ENCODE measurements at regions not wholly inside any gene's neighbourhood (a gene's known extent, or its start where the extent isn't known, plus 50 kb on each side); places are given as distances from the start of the nearest gene placed in this dataset.
"Not testable (repeated sequence)": the region's sequence is repeated elsewhere in the genome, so short reads cannot be mapped to it uniquely, and the experiment has no call there.

- ATAC-seq (replicated peaks in 1 of 4) = no peak
- POLR2A ChIA-PET = no interaction called here
These were observed 298.4 kb upstream of the GRAMD2B start for GRCh38 chr5:126124706-126125345.

GRCh38 chr5:126125407-126125806, 297.8 kb upstream of the GRAMD2B start:
- Mint-ChIP-seq H3K36me3 (no peaks in the 10 kb centered on the region), H3K4me1 (no peaks in the 10 kb centered on the region), H3K27me3 (no peaks in the 10 kb centered on the region), H3K4me3 (no peak overlapping the region), H3K9me3 (peaks cover 9 to 12% (median 9%) of the 10 kb centered on the region in 3 donors), H3K27ac (no peak overlapping the region)
- CTCF ChIA-PET = interaction anchor here in 1 of 2 donors (0.7 kb wide), 1 partner anchor 23 kb away, joined by 3 read pairs; no protein-coding TSS in a partner anchor
- Histone ChIP-seq H3K27ac (ENCODE audit: low read length) (no peak overlapping the region), H3K4me1 (ENCODE audit: control insufficient read depth in 1 of 2, extremely low read depth in 1 of 2, insufficient read depth in 2 of 2, low read length in 2 of 2) (no peaks in the 10 kb centered on the region), H3K9me3 (no peaks in the 10 kb centered on the region), H3K36me3 (ENCODE audit: control insufficient read depth in 2 of 2, extremely low read depth in 1 of 2, insufficient read depth in 1 of 2, low read length in 1 of 2) (no peaks in the 10 kb centered on the region), H3K4me3 (ENCODE audit: control insufficient read depth in 1 of 2, extremely low read depth in 1 of 2, low read length in 1 of 2) (no peak overlapping the region), H3K27me3 (replicated peaks in 1 of 2; ENCODE audit: control insufficient read depth in 2 of 2, extremely low read depth in 1 of 2, insufficient read depth in 2 of 2, low read length in 1 of 2) (no peaks in the 10 kb centered on the region)
- WGBS (ENCODE audit: insufficient coverage) = no CpG with 5 or more reads among the region's 2 CpGs
- DNase-seq = no peak
- no peak for ATAC-seq (replicated peaks in 1 of 4)
- POLR2A ChIA-PET = no interaction called here

More at GRCh38 chr5:126124706-126125345, 298.4 kb upstream of the GRAMD2B start:
- H3K4me3 Mint-ChIP-seq = no peak overlapping the region
- DNase-seq = no peak
- Histone ChIP-seq H3K4me3 (ENCODE audit: control insufficient read depth in 1 of 2, extremely low read depth in 1 of 2, low read length in 1 of 2) (no peak overlapping the region), H3K36me3 (ENCODE audit: control insufficient read depth in 2 of 2, extremely low read depth in 1 of 2, insufficient read depth in 1 of 2, low read length in 1 of 2) (no peaks in the 10 kb centered on the region), H3K27ac (ENCODE audit: low read length) (no peak overlapping the region), H3K9me3 (no peaks in the 10 kb centered on the region), H3K4me1 (ENCODE audit: control insufficient read depth in 1 of 2, extremely low read depth in 1 of 2, insufficient read depth in 2 of 2, low read length in 2 of 2) (no peaks in the 10 kb centered on the region), H3K27me3 (replicated peaks in 1 of 2; ENCODE audit: control insufficient read depth in 2 of 2, extremely low read depth in 1 of 2, insufficient read depth in 2 of 2, low read length in 1 of 2) (no peaks in the 10 kb centered on the region)
- no peak overlapping the region for H3K27ac Mint-ChIP-seq
- no peaks in the 10 kb centered on the region for H3K4me1 Mint-ChIP-seq
- no peaks in the 10 kb centered on the region for H3K36me3 Mint-ChIP-seq
- no peaks in the 10 kb centered on the region for H3K27me3 Mint-ChIP-seq
- H3K9me3 Mint-ChIP-seq = peaks cover 7 to 10% (median 9%) of the 10 kb centered on the region in 3 donors
- CTCF ChIA-PET = no interaction called here
- no CpG with 5 or more reads among the region's 4 CpGs for WGBS (ENCODE audit: insufficient coverage)

DNA sequence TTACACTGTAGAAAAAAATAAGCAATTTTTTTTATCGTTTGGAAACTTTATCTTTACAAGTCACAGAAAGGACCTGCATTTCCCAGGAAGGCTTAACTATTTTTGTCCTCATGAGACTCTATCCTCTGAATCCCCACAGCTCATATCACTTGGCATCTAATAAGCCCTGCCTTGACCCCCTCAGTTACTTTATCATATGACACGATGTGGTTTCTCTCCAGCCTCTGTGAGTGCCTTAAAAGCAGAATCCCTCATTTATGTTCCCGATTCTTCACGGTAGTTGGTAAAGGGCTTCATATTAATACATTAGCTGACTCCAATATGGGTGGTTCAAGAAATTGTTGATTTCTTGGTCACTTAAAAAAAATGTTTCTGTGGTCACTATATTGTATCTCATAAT, 296.6 kb upstream of the GRAMD2B start:
- H3K27me3 ChIP-seq (replicated peaks in 1 of 2; ENCODE audit: control insufficient read depth in 2 of 2, extremely low read depth in 1 of 2, insufficient read depth in 2 of 2, low read length in 1 of 2) = no peaks in the 10 kb centered on the region
- Mint-ChIP-seq H3K9me3 (peaks cover 9 to 12% (median 9%) of the 10 kb centered on the region in 3 donors), H3K27me3 (no peaks in the 10 kb centered on the region), H3K4me1 (no peaks in the 10 kb centered on the region), H3K4me3 (no peak overlapping the region), H3K36me3 (no peaks in the 10 kb centered on the region), H3K27ac (no peak overlapping the region)
- H3K9me3 ChIP-seq = no peaks in the 10 kb centered on the region
- H3K36me3 ChIP-seq (ENCODE audit: control insufficient read depth in 2 of 2, extremely low read depth in 1 of 2, insufficient read depth in 1 of 2, low read length in 1 of 2) = no peaks in the 10 kb centered on the region
- WGBS (ENCODE audit: insufficient coverage) = 100% methylated on average over 1 of the region's 4 CpGs
- no peak overlapping the region for H3K4me3 ChIP-seq (ENCODE audit: control insufficient read depth in 1 of 2, extremely low read depth in 1 of 2, low read length in 1 of 2)
- H3K4me1 ChIP-seq (ENCODE audit: control insufficient read depth in 1 of 2, extremely low read depth in 1 of 2, insufficient read depth in 2 of 2, low read length in 2 of 2) = no peaks in the 10 kb centered on the region
- H3K27ac ChIP-seq (ENCODE audit: low read length) = no peak overlapping the region
- POLR2A ChIA-PET = no interaction called here
- CTCF ChIA-PET = no interaction called here
- no peak for DNase-seq
- no peak for ATAC-seq (replicated peaks in 1 of 4)

GRCh38 chr5:126127371-126127770, 295.8 kb upstream of the GRAMD2B start:
- 83% methylated on average over 1 of the region's 2 CpGs for WGBS (ENCODE audit: insufficient coverage)
- H3K27ac Mint-ChIP-seq; ATAC-seq (replicated peaks in 1 of 4); H3K4me3 Mint-ChIP-seq; H3K9me3 ChIP-seq; H3K27me3 Mint-ChIP-seq; POLR2A ChIA-PET; CTCF ChIA-PET; H3K36me3 Mint-ChIP-seq; H3K27me3 ChIP-seq (replicated peaks in 1 of 2; ENCODE audit: control insufficient read depth in 2 of 2, extremely low read depth in 1 of 2, insufficient read depth in 2 of 2, low read length in 1 of 2); H3K36me3 ChIP-seq (ENCODE audit: control insufficient read depth in 2 of 2, extremely low read depth in 1 of 2, insufficient read depth in 1 of 2, low read length in 1 of 2); H3K4me3 ChIP-seq (ENCODE audit: control insufficient read depth in 1 of 2, extremely low read depth in 1 of 2, low read length in 1 of 2); DNase-seq; H3K4me1 Mint-ChIP-seq; H3K27ac ChIP-seq (ENCODE audit: low read length); H3K4me1 ChIP-seq (ENCODE audit: control insufficient read depth in 1 of 2, extremely low read depth in 1 of 2, insufficient read depth in 2 of 2, low read length in 2 of 2): not testable (repeated sequence)
- peaks cover 12 to 14% (median 12%) of the 10 kb centered on the region in 3 donors for H3K9me3 Mint-ChIP-seq

DNA sequence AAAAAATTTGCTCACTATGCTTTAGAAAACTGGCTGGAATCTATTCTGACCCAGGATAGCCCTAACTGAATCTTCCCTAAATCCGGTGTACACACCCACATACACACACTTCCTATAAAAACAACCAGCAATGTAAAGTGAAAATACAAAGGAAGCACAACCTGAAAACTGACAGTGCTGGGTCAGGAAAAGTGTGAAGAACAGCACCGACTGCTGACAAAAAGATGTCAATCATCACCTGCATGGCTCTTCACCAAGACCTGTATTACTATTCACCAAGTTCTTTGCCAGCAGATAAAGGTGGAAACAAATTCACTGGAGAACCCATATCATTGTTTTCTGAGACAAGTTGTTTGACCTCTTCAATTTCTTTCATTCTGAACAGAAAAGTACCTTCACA, 293.8 kb upstream of the GRAMD2B start:
- Histone ChIP-seq H3K27me3 (replicated peaks in 1 of 2; ENCODE audit: control insufficient read depth in 2 of 2, extremely low read depth in 1 of 2, insufficient read depth in 2 of 2, low read length in 1 of 2) (no peaks in the 10 kb centered on the region), H3K27ac (ENCODE audit: low read length) (no peak overlapping the region), H3K36me3 (ENCODE audit: control insufficient read depth in 2 of 2, extremely low read depth in 1 of 2, insufficient read depth in 1 of 2, low read length in 1 of 2) (no peaks in the 10 kb centered on the region), H3K4me1 (ENCODE audit: control insufficient read depth in 1 of 2, extremely low read depth in 1 of 2, insufficient read depth in 2 of 2, low read length in 2 of 2) (no peaks in the 10 kb centered on the region), H3K4me3 (ENCODE audit: control insufficient read depth in 1 of 2, extremely low read depth in 1 of 2, low read length in 1 of 2) (no peak overlapping the region), H3K9me3 (no peaks in the 10 kb centered on the region)
- POLR2A ChIA-PET = no interaction called here
- Mint-ChIP-seq H3K4me1 (no peaks in the 10 kb centered on the region), H3K4me3 (no peak overlapping the region), H3K27ac (no peak overlapping the region), H3K36me3 (no peaks in the 10 kb centered on the region), H3K9me3 (peaks cover 14 to 20% (median 19%) of the 10 kb centered on the region in 3 donors), H3K27me3 (no peaks in the 10 kb centered on the region)
- WGBS (ENCODE audit: insufficient coverage) = 88% methylated on average over 2 of the region's 2 CpGs
- CTCF ChIA-PET = no interaction called here
- no peak for ATAC-seq (replicated peaks in 1 of 4)
- no peak for DNase-seq

DNA sequence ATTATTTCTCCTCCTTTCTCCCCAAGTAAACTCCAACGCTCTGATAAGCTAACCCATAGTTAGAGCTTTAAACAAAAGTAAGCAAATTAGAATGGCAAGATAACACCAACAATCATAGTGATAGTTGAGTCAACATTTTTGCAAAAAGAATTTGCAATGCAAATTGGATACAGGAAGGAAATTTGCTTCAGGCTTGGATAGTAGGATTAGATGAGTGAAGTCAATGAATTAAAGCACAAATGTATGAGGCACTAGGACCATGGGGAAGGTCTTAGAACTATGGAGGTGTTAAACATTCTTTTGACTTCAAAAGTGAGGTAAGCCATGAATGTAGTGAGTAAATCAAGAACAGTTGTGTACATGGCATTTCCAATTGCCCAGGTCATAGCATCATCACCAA, 289.8 kb upstream of the GRAMD2B start:
- ATAC-seq (replicated peaks in 1 of 4) = no peak
- Mint-ChIP-seq H3K27ac (no peak overlapping the region), H3K36me3 (no peaks in the 10 kb centered on the region), H3K9me3 (peaks cover 15 to 29% (median 16%) of the 10 kb centered on the region in 3 donors), H3K4me1 (no peaks in the 10 kb centered on the region), H3K27me3 (no peaks in the 10 kb centered on the region), H3K4me3 (no peak overlapping the region)
- Histone ChIP-seq H3K4me3 (ENCODE audit: control insufficient read depth in 1 of 2, extremely low read depth in 1 of 2, low read length in 1 of 2) (no peak overlapping the region), H3K36me3 (ENCODE audit: control insufficient read depth in 2 of 2, extremely low read depth in 1 of 2, insufficient read depth in 1 of 2, low read length in 1 of 2) (no peaks in the 10 kb centered on the region), H3K4me1 (ENCODE audit: control insufficient read depth in 1 of 2, extremely low read depth in 1 of 2, insufficient read depth in 2 of 2, low read length in 2 of 2) (no peaks in the 10 kb centered on the region), H3K27me3 (replicated peaks in 1 of 2; ENCODE audit: control insufficient read depth in 2 of 2, extremely low read depth in 1 of 2, insufficient read depth in 2 of 2, low read length in 1 of 2) (no peaks in the 10 kb centered on the region), H3K9me3 (no peaks in the 10 kb centered on the region), H3K27ac (ENCODE audit: low read length) (no peak overlapping the region)
- DNase-seq = no peak
- no CpG with 5 or more reads among the region's 1 CpG for WGBS (ENCODE audit: insufficient coverage)
- CTCF ChIA-PET = no interaction called here
- POLR2A ChIA-PET = no interaction called here

- Histone ChIP-seq H3K27me3 (replicated peaks in 1 of 2; ENCODE audit: control insufficient read depth in 2 of 2, extremely low read depth in 1 of 2, insufficient read depth in 2 of 2, low read length in 1 of 2) (no peaks in the 10 kb centered on the region), H3K9me3 (no peaks in the 10 kb centered on the region), H3K27ac (ENCODE audit: low read length) (no peak overlapping the region), H3K4me1 (ENCODE audit: control insufficient read depth in 1 of 2, extremely low read depth in 1 of 2, insufficient read depth in 2 of 2, low read length in 2 of 2) (no peaks in the 10 kb centered on the region), H3K4me3 (ENCODE audit: control insufficient read depth in 1 of 2, extremely low read depth in 1 of 2, low read length in 1 of 2) (no peak overlapping the region), H3K36me3 (ENCODE audit: control insufficient read depth in 2 of 2, extremely low read depth in 1 of 2, insufficient read depth in 1 of 2, low read length in 1 of 2) (no peaks in the 10 kb centered on the region)
- ChIA-PET CTCF (no interaction called here), POLR2A (no interaction called here)
- Mint-ChIP-seq H3K27ac (no peak overlapping the region), H3K27me3 (no peaks in the 10 kb centered on the region), H3K4me1 (no peaks in the 10 kb centered on the region), H3K9me3 (peaks cover 7 to 27% (median 7%) of the 10 kb centered on the region in 3 donors), H3K4me3 (no peak overlapping the region), H3K36me3 (no peaks in the 10 kb centered on the region)
- no peak for DNase-seq
- ATAC-seq (replicated peaks in 1 of 4) = no peak
- no CpG with 5 or more reads among the region's 2 CpGs for WGBS (ENCODE audit: insufficient coverage)
These were observed 285.3 kb upstream of the GRAMD2B start for GRCh38 chr5:126137891-126138280.

Data from T-cell (primary cell).